Activated naive CD4-positive, alpha-beta T cell treated with anti-CD3 and anti-CD28 coated beads for 36 hours (primary cell): ENCODE measurements at regions not wholly inside any gene's neighbourhood (a gene's known extent, or its start where the extent isn't known, plus 50 kb on each side); places are given as distances from the start of the nearest gene placed in this dataset.

Source experiments
- CTCF ChIA-PET: fragments of 350-600 bp; sonication (Branson Sonifier 250); formaldehyde crosslinking; loops from one replicate; lab custom pipeline; 2021; ENCODE audit warnings: antibody characterized with exemption; lab: Charles Lee
- DNase-seq: peaks from one replicate; pipeline ENCODE4 v3.0.0-alpha.2; 2020
- H3K27ac Mint-ChIP-seq: one replicate; pipeline ENCODE4 v1.8.0; 2021; ENCODE audit warnings: mild to moderate bottlenecking, mixed read lengths
- H3K27me3 Mint-ChIP-seq: one replicate; pipeline ENCODE4 v1.8.0; 2021; ENCODE audit warnings: low read depth, mixed read lengths
- H3K36me3 Mint-ChIP-seq: one replicate; pipeline ENCODE4 v1.8.0; 2021; ENCODE audit warnings: low read depth, mixed read lengths
- H3K4me1 Mint-ChIP-seq: one replicate; pipeline ENCODE4 v1.8.0; 2021; ENCODE audit warnings: low read depth, mixed read lengths
- H3K4me3 Mint-ChIP-seq: one replicate; pipeline ENCODE4 v1.8.0; 2021; ENCODE audit warnings: mild to moderate bottlenecking, moderate library complexity, mixed read lengths
- H3K9me3 Mint-ChIP-seq: one replicate; pipeline ENCODE4 v1.8.0; 2021; ENCODE audit warnings: mixed read lengths
- intact Hi-C: fragments of 100-400 bp; cut with micrococcal nuclease; formaldehyde crosslinking; loops from one replicate; pipeline ENCODE4 v1.15.1; 2023

GRCh38 chr21:36560933-36561575 lies 81.1 kb upstream of the CLDN14 start:
- H3K27ac Mint-ChIP-seq = no peak overlapping the region
- no peaks in the 10 kb centered on the region for H3K9me3 Mint-ChIP-seq
- no peak overlapping the region for H3K4me3 Mint-ChIP-seq
- CTCF ChIA-PET = no interaction called here
- H3K36me3 Mint-ChIP-seq = no peaks in the 10 kb centered on the region
- H3K4me1 Mint-ChIP-seq = no peaks in the 10 kb centered on the region
- peaks cover 8% of the 10 kb centered on the region for H3K27me3 Mint-ChIP-seq
- intact Hi-C loops = no loop called here
- no peak for DNase-seq

- Mint-ChIP-seq H3K36me3 (no peaks in the 10 kb centered on the region), H3K27me3 (peaks cover 8% of the 10 kb centered on the region), H3K4me1 (no peaks in the 10 kb centered on the region), H3K4me3 (no peak overlapping the region), H3K27ac (no peak overlapping the region), H3K9me3 (no peaks in the 10 kb centered on the region)
- no peak for DNase-seq
- intact Hi-C loops = no loop called here
- CTCF ChIA-PET = no interaction called here
These were observed 83.5 kb upstream of the CLDN14 start for GRCh38 chr21:36563341-36563926.

GRCh38 chr21:36564647-36565046 lies 84.7 kb upstream of the CLDN14 start:
- CTCF ChIA-PET = no interaction called here
- Mint-ChIP-seq H3K4me3 (no peak overlapping the region), H3K4me1 (no peaks in the 10 kb centered on the region), H3K36me3 (no peaks in the 10 kb centered on the region), H3K27me3 (peaks cover 8% of the 10 kb centered on the region), H3K9me3 (no peaks in the 10 kb centered on the region), H3K27ac (no peak overlapping the region)
- intact Hi-C loops = no loop called here
- DNase-seq = no peak

DNA sequence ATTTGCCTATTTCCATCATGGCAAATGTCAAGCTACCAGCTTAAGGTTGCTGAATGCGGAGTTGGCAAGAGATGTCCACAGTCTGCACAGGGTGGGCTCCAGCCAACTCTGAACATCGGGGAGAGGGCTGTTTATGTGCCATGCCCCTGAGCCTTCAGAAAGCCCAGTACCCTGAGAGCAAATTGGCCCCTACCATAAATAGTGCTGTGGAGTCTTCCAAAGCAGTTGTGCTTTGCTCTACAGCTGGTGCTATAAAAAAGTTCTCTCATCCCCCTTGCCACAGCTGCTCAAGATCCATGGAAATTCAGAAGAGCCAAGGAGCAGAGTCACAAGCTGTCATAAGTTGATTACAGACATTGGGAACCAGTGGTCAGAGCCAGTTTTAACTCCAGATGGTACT lies 85.6 kb upstream of the CLDN14 start:
- peaks cover 8% of the 10 kb centered on the region for H3K27me3 Mint-ChIP-seq
- H3K4me3 Mint-ChIP-seq = no peak overlapping the region
- H3K9me3 Mint-ChIP-seq = no peaks in the 10 kb centered on the region
- intact Hi-C loops = no loop called here
- CTCF ChIA-PET = no interaction called here
- H3K4me1 Mint-ChIP-seq = no peaks in the 10 kb centered on the region
- no peak for DNase-seq
- no peaks in the 10 kb centered on the region for H3K36me3 Mint-ChIP-seq
- no peak overlapping the region for H3K27ac Mint-ChIP-seq

GRCh38 chr21:36566644-36567043 lies 86.7 kb upstream of the CLDN14 start:
- no peaks in the 10 kb centered on the region for H3K9me3 Mint-ChIP-seq
- H3K4me1 Mint-ChIP-seq = no peaks in the 10 kb centered on the region
- peaks cover 8% of the 10 kb centered on the region for H3K27me3 Mint-ChIP-seq
- no peak overlapping the region for H3K27ac Mint-ChIP-seq
- no peak for DNase-seq
- H3K4me3 Mint-ChIP-seq = no peak overlapping the region
- no peaks in the 10 kb centered on the region for H3K36me3 Mint-ChIP-seq
- CTCF ChIA-PET = interaction anchor here (1.5 kb wide), 1 partner anchor 63 kb away, joined by 5 read pairs; no protein-coding TSS in a partner anchor
- intact Hi-C loops = no loop called here

- H3K27me3 Mint-ChIP-seq = peaks cover 6% of the 10 kb centered on the region
- no peak overlapping the region for H3K4me3 Mint-ChIP-seq
- CTCF ChIA-PET = interaction anchor here (1.5 kb wide), 1 partner anchor 64 kb away, joined by 5 read pairs; no protein-coding TSS in a partner anchor
- no peaks in the 10 kb centered on the region for H3K36me3 Mint-ChIP-seq
- no peak overlapping the region for H3K27ac Mint-ChIP-seq
- H3K4me1 Mint-ChIP-seq = no peaks in the 10 kb centered on the region
- DNase-seq = no peak
- H3K9me3 Mint-ChIP-seq = no peaks in the 10 kb centered on the region
- intact Hi-C loops = no loop called here
These were observed 87.4 kb upstream of the CLDN14 start for GRCh38 chr21:36567216-36567885.

- DNase-seq = no peak
- CTCF ChIA-PET = no interaction called here
- intact Hi-C loops = no loop called here
- Mint-ChIP-seq H3K27ac (no peak overlapping the region), H3K4me3 (no peak overlapping the region), H3K36me3 (no peaks in the 10 kb centered on the region), H3K4me1 (no peaks in the 10 kb centered on the region), H3K27me3 (peaks cover 6% of the 10 kb centered on the region), H3K9me3 (no peaks in the 10 kb centered on the region)
These were observed 89.6 kb upstream of the CLDN14 start for GRCh38 chr21:36569511-36569910.

DNA sequence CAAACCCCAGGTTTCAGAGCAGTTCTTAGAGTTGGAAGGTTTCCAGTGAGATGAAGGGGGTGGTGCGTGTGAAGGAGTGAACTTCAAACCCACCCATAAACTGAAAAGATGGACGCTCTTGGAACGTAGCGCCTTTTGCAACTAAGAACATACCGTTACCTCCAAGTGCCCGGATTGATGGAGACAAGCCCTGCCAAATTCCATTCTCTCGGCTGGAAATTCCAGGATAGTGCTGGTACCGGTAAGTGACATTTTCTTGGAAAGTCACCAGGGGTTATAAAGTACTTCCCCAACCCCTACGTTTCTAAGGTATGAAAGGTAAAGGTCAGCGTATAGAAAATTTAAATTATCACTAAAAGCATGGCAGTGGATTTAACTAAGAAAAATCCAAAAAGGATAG lies 91.6 kb upstream of the CLDN14 start:
- Mint-ChIP-seq H3K4me3 (no peak overlapping the region), H3K27me3 (peaks cover 3% of the 10 kb centered on the region), H3K9me3 (no peaks in the 10 kb centered on the region), H3K4me1 (no peaks in the 10 kb centered on the region), H3K27ac (no peak overlapping the region), H3K36me3 (no peaks in the 10 kb centered on the region)
- CTCF ChIA-PET = no interaction called here
- DNase-seq = no peak
- intact Hi-C loops = no loop called here

DNA sequence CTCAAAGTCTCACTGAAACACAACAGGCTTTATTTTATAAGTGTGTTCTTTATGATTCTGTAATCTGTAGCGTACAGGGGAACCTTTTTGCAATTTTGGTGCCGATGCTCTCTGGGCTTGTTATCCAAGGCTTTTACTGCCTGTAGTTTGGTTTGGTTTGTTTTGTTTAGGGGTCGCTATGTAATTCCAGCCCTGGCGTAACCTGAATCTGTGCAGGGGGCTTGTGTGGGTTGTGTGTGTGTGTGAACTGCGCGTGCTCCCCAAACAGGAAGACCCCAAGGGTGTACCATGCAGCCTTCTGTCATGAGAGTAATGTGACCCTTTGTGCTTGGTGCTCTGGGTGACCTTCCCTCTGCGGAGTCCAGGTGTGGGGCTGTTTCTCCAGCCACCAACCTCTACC lies 92.1 kb upstream of the CLDN14 start:
- H3K36me3 Mint-ChIP-seq = no peaks in the 10 kb centered on the region
- no peak overlapping the region for H3K27ac Mint-ChIP-seq
- intact Hi-C loops = no loop called here
- H3K9me3 Mint-ChIP-seq = no peaks in the 10 kb centered on the region
- peaks cover 3% of the 10 kb centered on the region for H3K4me1 Mint-ChIP-seq
- peaks cover 3% of the 10 kb centered on the region for H3K27me3 Mint-ChIP-seq
- CTCF ChIA-PET = interaction anchor here (1.0 kb wide), 1 partner anchor 15 kb away, joined by 4 read pairs; no protein-coding TSS in a partner anchor
- DNase-seq = no peak
- no peak overlapping the region for H3K4me3 Mint-ChIP-seq

- H3K4me3 Mint-ChIP-seq = no peak overlapping the region
- H3K9me3 Mint-ChIP-seq = no peaks in the 10 kb centered on the region
- peaks cover 11% of the 10 kb centered on the region for H3K4me1 Mint-ChIP-seq
- no peak overlapping the region for H3K27ac Mint-ChIP-seq
- no peaks in the 10 kb centered on the region for H3K36me3 Mint-ChIP-seq
- CTCF ChIA-PET = interaction anchor here (1.1 to 1.5 kb wide), 5 partner anchors 9 to 71 kb away, joined by 3 to 7 read pairs (median 4); no protein-coding TSS in a partner anchor
- intact Hi-C loops = no loop called here
- H3K27me3 Mint-ChIP-seq = no peaks in the 10 kb centered on the region
- DNase-seq = no peak
These were observed 95.4 kb upstream of the CLDN14 start for GRCh38 chr21:36575306-36575705.

DNA sequence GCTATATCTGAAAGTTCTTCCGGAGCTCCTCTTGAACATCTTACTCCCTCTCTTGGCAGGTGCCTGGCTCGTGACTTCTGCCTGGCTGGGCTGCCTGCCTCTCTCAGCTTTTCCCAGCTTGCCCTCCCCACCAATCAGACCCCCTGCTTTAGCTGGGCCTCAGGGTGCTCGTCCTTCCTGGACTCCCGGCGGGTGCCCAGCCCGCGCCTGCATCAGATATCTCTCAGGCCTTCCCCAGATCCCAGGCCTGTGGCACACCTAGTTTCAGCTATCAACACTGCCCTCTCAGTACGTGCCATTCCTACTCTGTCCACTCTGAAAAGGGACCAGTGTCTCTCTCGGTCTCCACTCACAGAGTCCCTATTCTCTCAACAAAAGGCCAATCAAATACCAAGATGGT lies 96.5 kb upstream of the CLDN14 start:
- no peak overlapping the region for H3K4me3 Mint-ChIP-seq
- H3K4me1 Mint-ChIP-seq = peaks cover 11% of the 10 kb centered on the region
- DNase-seq = no peak
- H3K27me3 Mint-ChIP-seq = no peaks in the 10 kb centered on the region
- CTCF ChIA-PET = interaction anchor here (0.6 to 1.5 kb wide), 3 partner anchors 19 to 69 kb away, joined by 3 to 5 read pairs (median 4); no protein-coding TSS in a partner anchor
- no peak overlapping the region for H3K27ac Mint-ChIP-seq
- no peaks in the 10 kb centered on the region for H3K9me3 Mint-ChIP-seq
- intact Hi-C loops = no loop called here
- H3K36me3 Mint-ChIP-seq = no peaks in the 10 kb centered on the region

- CTCF ChIA-PET = interaction anchor here (1.1 kb wide), 1 partner anchor 51 kb away, joined by 3 read pairs; no protein-coding TSS in a partner anchor
- no peaks in the 10 kb centered on the region for H3K9me3 Mint-ChIP-seq
These were observed 100.0 kb upstream of the CLDN14 start for GRCh38 chr21:36579898-36580297.

More at GRCh38 chr21:36579898-36580297, 100.0 kb upstream of the CLDN14 start:
- Mint-ChIP-seq H3K4me3 (no peak overlapping the region), H3K36me3 (no peaks in the 10 kb centered on the region), H3K27ac (no peak overlapping the region), H3K27me3 (no peaks in the 10 kb centered on the region), H3K4me1 (peaks cover 11% of the 10 kb centered on the region)
- no peak for DNase-seq
- intact Hi-C loops = no loop called here
